Right lobe of liver (tissue), 4 donors: ENCODE measurements at regions not wholly inside any gene's neighbourhood (a gene's known extent, or its start where the extent isn't known, plus 50 kb on each side); places are given as distances from the start of the nearest gene placed in this dataset.

Experiments
- POLR2A ChIP-seq: fragments of 450-650 bp; IDR thresholded peaks from one replicate; pipeline ENCODE4 v1.6.1; 2017; ENCODE audit warnings: antibody characterized with exemption, mild to moderate bottlenecking
- TF ChIP-seq, protein P1 (sequence below), 4 donors: fragments of 200-600 bp in 3 of 4; fragments of 450-650 bp in 1 of 4; IDR thresholded peaks; one replicate each; pipeline versions ENCODE4 v1.5.1 to v1.8.0; 2016 to 2022; ENCODE audit warnings: antibody characterized with exemption in 4 of 4, mild to moderate bottlenecking in 2 of 4
- donor health status: DM: no; HTN: no; CAD: no.
- donor health status: DM: no; HTN: no; CAD: no.
- donor health status: DM: no; HTN: yes; CAD: no.

DNA sequence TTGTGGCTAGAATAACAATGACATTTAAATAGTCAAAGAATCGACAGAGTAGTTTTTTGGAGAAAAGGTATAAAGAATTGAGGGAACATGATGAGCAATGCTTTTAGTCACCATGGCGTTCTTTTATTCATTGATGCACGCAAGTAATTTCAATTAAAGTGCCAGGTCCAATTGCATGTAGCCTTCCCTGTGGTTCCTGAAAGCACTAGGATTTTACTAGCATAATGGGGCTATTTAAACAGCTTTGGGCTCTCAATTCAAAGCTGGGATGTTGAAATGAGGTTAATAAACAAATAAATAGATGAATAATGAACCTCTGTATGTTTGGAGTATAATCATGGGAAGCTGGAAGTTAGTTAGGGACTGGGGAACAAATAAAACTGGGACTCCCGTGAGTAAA lies 121.2 kb upstream of the GAP43 start:
- TF ChIP-seq, protein P1, sequence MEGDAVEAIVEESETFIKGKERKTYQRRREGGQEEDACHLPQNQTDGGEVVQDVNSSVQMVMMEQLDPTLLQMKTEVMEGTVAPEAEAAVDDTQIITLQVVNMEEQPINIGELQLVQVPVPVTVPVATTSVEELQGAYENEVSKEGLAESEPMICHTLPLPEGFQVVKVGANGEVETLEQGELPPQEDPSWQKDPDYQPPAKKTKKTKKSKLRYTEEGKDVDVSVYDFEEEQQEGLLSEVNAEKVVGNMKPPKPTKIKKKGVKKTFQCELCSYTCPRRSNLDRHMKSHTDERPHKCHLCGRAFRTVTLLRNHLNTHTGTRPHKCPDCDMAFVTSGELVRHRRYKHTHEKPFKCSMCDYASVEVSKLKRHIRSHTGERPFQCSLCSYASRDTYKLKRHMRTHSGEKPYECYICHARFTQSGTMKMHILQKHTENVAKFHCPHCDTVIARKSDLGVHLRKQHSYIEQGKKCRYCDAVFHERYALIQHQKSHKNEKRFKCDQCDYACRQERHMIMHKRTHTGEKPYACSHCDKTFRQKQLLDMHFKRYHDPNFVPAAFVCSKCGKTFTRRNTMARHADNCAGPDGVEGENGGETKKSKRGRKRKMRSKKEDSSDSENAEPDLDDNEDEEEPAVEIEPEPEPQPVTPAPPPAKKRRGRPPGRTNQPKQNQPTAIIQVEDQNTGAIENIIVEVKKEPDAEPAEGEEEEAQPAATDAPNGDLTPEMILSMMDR (IDR thresholded peaks at IDR 0.05), result no peak
- TF ChIP-seq POLR2A, result no peak
